H7 (cell line): ENCODE measurements at regions not wholly inside any gene's neighbourhood (a gene's known extent, or its start where the extent isn't known, plus 50 kb on each side); places are given as distances from the start of the nearest gene placed in this dataset.
"Not testable (repeated sequence)": the region's sequence is repeated elsewhere in the genome, so short reads cannot be mapped to it uniquely, and the experiment has no call there.

Source experiments
- DNase-seq: peaks from one replicate; pipeline ENCODE4 v3.0.0; 2012
- H3K27me3 ChIP-seq: 2 replicates; pipeline ENCODE4 v1.6.0; 2011; ENCODE audit warnings: mild to moderate bottlenecking, low read length; ENCODE audit not compliant: control insufficient read depth, insufficient read depth
- H3K36me3 ChIP-seq: replicated peaks from 2 replicates; pipeline ENCODE4 v1.5.1; 2011; ENCODE audit warnings: low read length; ENCODE audit not compliant: control insufficient read depth, insufficient read depth
- H3K4me3 ChIP-seq: 2 replicates; pipeline ENCODE4 v1.5.1; 2011; ENCODE audit warnings: low read depth, mild to moderate bottlenecking, control low read depth, low read length, moderate library complexity; ENCODE audit not compliant: insufficient read depth

- no peak for DNase-seq
- no peak overlapping the region for H3K4me3 ChIP-seq
- no peaks in the 10 kb centered on the region for H3K27me3 ChIP-seq
- H3K36me3 ChIP-seq, result no peaks in the 10 kb centered on the region
Observed at GRCh38 chr5:120297616-120298015, 166.5 kb upstream of the PRR16 start.

GRCh38 chr5:120298981-120299380 is 165.1 kb upstream of the PRR16 start:
- no peaks in the 10 kb centered on the region for H3K36me3 ChIP-seq
- no peak overlapping the region for H3K4me3 ChIP-seq
- no peak for DNase-seq
- no peaks in the 10 kb centered on the region for H3K27me3 ChIP-seq

- no peaks in the 10 kb centered on the region for H3K36me3 ChIP-seq
- no peak for DNase-seq
- no peaks in the 10 kb centered on the region for H3K27me3 ChIP-seq
- H3K4me3 ChIP-seq, result no peak overlapping the region
Observed at GRCh38 chr5:120304663-120305062, 159.4 kb upstream of the PRR16 start.

DNA sequence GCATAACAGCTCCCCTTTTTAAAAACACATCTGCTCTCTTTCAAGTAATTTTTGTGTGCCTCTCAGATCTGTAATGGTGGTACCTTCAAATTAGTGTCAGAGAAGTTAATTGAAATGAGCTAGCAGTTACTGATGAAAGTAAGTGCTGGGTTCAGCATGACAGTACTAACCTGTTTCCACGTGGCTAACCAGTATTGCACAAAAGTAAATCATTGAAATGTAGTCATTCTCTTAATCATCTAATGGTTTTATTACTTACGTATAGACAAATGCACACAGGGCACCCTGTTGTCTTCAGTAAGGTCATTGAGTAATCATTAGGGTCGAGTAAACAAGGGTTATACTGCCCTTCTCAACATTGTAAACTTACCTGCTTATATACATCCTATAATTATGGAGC is 157.8 kb upstream of the PRR16 start:
- no peak for DNase-seq
- Histone ChIP-seq H3K36me3 (no peaks in the 10 kb centered on the region), H3K27me3 (no peaks in the 10 kb centered on the region), H3K4me3 (no peak overlapping the region)

DNA sequence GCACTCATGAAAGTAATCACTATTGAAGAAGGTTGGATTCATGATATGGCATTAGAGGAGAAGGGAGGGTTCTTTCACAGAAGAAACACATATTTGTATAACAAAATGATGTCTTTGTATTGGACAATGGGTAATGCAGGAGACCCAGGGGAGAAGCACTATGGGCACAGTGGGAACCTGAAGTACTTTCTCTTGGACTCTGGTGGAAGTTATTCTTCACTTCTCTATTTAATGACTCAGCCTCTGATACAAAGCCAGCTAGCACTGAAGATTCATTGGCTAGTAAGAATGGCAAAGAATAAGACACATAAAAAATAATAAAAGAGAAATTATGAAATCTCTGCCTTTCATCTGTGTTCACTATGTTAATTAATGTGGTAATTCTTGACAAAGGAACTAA is 149.9 kb upstream of the PRR16 start:
- Histone ChIP-seq H3K27me3 (no peaks in the 10 kb centered on the region), H3K36me3 (no peaks in the 10 kb centered on the region), H3K4me3 (no peak overlapping the region)
- no peak for DNase-seq

DNA sequence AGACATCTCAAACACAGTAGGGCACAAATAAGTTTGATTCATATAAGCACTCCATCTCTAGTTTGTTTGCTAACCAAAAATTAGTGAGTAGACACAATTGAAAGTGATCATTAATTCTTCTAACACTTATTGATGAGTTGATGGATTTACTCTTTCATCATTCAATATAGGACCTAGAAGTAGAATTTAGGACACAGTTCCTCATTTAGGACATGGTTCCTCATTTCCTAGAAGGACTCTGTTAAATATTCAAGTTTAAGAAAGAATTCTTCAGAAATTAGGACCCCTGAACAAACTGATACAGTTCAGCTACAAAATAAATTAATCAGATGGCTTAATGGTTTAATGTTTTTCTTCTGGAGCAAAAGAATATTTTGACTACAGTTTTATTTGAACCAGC is 143.5 kb upstream of the PRR16 start:
- no peak for DNase-seq
- H3K36me3 ChIP-seq, result no peaks in the 10 kb centered on the region
- no peak overlapping the region for H3K4me3 ChIP-seq
- no peaks in the 10 kb centered on the region for H3K27me3 ChIP-seq

DNA sequence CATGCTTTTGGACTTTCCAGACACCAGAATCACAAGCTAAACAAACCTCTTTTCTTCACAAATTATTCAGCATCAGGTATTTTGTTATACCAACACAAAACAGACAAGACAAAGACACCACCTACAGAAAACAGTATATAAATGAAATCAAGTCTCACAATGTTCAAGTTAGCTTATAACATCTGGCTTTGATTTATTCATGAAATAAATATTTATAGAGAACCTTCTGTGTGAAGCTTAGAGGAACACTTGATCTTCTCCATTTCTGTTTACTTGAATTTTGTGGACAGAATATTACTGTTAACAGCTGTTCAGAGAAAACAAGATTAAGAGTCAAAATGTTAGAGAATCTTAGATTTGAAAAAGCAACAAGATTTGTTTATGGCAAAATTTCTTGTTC is 137.4 kb upstream of the PRR16 start:
- Histone ChIP-seq H3K4me3 (no peak overlapping the region), H3K36me3 (no peaks in the 10 kb centered on the region), H3K27me3 (no peaks in the 10 kb centered on the region)
- no peak for DNase-seq

DNA sequence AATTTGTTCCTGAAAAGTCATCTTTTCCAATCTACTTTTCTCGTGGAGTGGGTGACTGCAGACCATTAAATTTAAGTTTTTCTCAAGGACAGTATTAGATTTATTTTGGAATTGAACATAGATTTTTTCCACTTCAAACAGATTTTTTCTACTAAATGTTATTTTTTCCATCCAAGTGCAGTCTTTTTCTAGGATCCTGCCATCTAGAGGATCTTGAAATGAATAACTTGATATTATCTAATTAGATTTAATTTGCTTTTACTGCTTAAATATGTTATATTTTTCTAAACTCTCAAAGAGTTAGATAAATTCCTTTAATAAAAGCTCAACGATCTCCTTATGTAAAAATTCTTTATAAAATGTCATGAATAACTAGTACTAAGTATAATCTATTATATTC is 136.9 kb upstream of the PRR16 start:
- no peaks in the 10 kb centered on the region for H3K27me3 ChIP-seq
- no peaks in the 10 kb centered on the region for H3K36me3 ChIP-seq
- no peak overlapping the region for H3K4me3 ChIP-seq
- no peak for DNase-seq

DNA sequence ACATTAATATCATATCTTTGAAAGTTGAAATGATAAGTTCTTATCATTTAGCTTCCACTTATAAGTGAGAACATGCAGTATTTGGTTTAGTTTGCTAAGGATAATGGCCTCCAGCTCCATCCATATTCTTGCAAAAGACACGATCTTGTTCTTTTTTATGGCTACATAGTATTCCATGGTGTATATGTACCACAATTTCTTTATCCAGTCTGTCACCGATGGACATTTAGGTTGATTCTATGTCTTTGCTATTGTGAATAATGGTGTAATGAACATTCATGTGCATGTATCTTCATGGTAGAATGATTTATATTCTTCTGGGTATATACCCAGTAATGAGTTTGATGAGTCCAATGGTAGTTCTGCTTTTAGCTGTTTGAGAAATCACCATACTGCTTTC is 135.0 kb upstream of the PRR16 start:
- Histone ChIP-seq H3K4me3 (no peak overlapping the region), H3K27me3 (no peaks in the 10 kb centered on the region), H3K36me3 (no peaks in the 10 kb centered on the region)
- DNase-seq, result no peak

- DNase-seq, result no peak
- no peaks in the 10 kb centered on the region for H3K36me3 ChIP-seq
- no peak overlapping the region for H3K4me3 ChIP-seq
- no peaks in the 10 kb centered on the region for H3K27me3 ChIP-seq
Observed at GRCh38 chr5:120330558-120330957, 133.5 kb upstream of the PRR16 start.

GRCh38 chr5:120344181-120344580 is 119.9 kb upstream of the PRR16 start:
- H3K27me3 ChIP-seq, result no peaks in the 10 kb centered on the region
- H3K36me3 ChIP-seq, result no peaks in the 10 kb centered on the region
- H3K4me3 ChIP-seq, result no peak overlapping the region
- DNase-seq, result no peak

DNA sequence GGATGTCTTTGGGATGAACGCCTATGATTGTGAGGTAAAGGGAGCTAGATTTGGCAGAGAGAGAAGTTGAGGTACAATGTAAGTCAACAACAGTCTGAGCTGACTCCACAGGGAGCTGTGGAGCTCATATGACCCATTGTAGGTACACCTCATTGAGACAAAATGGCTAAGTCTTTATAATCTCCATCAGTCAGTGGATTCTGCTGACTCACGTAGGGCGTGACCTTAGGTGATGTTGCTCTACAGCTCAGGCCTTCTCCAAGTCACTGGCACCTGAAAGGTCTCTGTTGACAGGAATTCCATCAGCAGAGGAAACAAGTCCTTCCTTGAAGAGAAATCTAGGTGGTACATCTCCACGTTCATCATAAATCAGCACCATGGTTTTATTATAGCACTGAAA is 118.2 kb upstream of the PRR16 start:
- Histone ChIP-seq H3K4me3 (no peak overlapping the region), H3K27me3 (no peaks in the 10 kb centered on the region), H3K36me3 (no peaks in the 10 kb centered on the region)
- no peak for DNase-seq

DNA sequence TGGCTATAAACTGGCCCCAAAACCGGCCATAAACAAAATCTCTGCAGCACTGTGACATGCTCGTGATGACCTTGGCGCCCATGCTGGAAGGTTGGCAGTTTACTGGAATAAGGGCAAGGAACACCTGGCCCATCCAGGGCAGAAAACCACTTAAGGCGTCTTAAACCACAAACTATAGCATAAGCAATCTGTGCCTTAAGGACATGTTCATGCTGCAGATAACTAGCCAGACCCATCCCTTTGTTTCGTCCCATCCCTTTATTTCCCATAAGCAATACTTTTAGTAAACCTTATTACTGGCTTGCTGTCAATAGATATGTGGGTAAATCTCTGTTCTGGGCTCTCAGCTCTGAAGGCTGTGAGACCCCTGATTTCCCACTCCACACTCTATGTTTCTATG is 113.0 kb upstream of the PRR16 start:
- H3K27me3 ChIP-seq, DNase-seq, H3K4me3 ChIP-seq, H3K36me3 ChIP-seq: not testable (repeated sequence)

DNA sequence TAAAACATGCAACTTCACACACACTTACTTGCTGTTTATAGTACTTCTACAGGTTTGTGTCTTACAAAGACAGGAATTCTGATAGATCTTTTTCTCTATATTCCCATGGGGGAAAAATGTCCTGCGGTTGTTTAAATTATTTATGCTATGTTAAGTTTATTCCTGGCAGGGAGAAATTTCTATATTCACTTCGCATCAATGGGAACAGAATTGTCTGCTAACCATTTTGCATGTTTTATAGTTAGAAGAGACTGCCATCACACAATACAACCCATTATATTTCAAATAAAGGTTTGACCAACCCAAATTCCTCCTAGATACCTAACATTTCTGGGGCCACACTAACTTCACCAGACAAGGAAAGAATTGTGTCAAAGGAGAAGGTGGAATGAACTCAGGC is 110.0 kb upstream of the PRR16 start:
- Histone ChIP-seq H3K4me3 (no peak overlapping the region), H3K27me3 (no peaks in the 10 kb centered on the region), H3K36me3 (no peaks in the 10 kb centered on the region)
- no peak for DNase-seq

DNA sequence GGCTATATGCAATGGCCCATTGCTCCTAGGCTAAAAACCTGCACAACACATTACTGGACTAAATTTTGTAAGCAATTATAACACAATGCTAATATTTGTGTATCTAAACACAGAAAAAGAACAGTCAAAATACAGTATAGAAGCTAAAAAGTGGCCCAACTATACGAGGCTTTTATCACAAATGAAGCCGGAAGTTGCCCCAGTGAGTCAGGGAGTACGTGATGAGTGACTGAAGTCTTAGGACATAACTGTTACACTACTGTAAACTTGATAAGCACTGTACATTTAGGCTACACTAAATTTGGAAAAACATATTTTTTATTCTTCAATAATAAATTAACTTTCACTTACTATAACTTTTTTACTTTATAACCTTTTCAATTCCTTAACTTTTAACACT is 105.2 kb upstream of the PRR16 start:
- no peak overlapping the region for H3K4me3 ChIP-seq
- no peak for DNase-seq
- H3K36me3 ChIP-seq, result no peaks in the 10 kb centered on the region
- H3K27me3 ChIP-seq, result no peaks in the 10 kb centered on the region

DNA sequence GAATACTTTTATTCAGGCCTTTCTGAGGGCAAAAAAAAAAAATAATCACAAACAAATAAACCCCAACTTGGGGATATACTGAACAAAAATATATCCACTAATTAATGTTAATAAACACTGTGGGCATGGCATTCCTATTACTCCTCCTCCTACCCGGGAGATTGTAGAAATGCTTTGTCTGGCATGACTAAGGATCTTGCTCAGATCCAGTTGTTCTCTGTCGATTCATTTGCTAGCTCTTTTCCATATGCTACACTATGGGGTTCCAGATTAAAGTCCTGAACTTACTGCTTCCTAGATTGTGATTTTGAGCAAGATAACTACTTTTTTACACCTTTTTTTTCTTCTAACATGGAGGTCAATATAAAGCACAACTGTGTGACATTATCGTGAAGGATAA is 102.2 kb upstream of the PRR16 start:
- DNase-seq, result no peak
- H3K36me3 ChIP-seq, result no peaks in the 10 kb centered on the region

More for the DNA sequence above, 102.2 kb upstream of the PRR16 start:
- Histone ChIP-seq H3K27me3 (no peaks in the 10 kb centered on the region), H3K4me3 (no peak overlapping the region)
